Panc1 (cell line): ENCODE measurements at regions not wholly inside any gene's neighbourhood (a gene's known extent, or its start where the extent isn't known, plus 50 kb on each side); places are given as distances from the start of the nearest gene placed in this dataset.
"Not testable (repeated sequence)": the region's sequence is repeated elsewhere in the genome, so short reads cannot be mapped to it uniquely, and the experiment has no call there.

ENCODE experiments used
- ATAC-seq: fragments of 200-7000 bp; cut with Tn5 transposase; 2 replicates; pipeline ENCODE4 v1.9.1; 2020; ENCODE audit warnings: mild to moderate bottlenecking, moderate library complexity
- BruUV-seq: library from RNA; stranded (reverse); fragments of 400-500 nt; replicated peaks from 2 replicates; lab custom pipeline; 2021; lab: Mats Ljungman, UMichigan
- CTCF ChIA-PET: fragments of 300-600 bp; sonication (Branson Sonifier 250); formaldehyde crosslinking; loops from one replicate; lab custom pipeline; 2022; ENCODE audit warnings: antibody characterized with exemption; lab: Charles Lee
- POLR2A ChIA-PET: fragments of 300-600 bp; sonication (Branson Sonifier 250); formaldehyde crosslinking; loops from one replicate; lab custom pipeline; 2022; ENCODE audit warnings: antibody characterized with exemption; lab: Charles Lee
- DNase-seq: peaks from one replicate; pipeline ENCODE4 v3.0.0-alpha.2; 2010; ENCODE audit warnings: low read depth, low spot score
- H3K27ac ChIP-seq: 2 replicates; pipeline ENCODE4 v1.5.1; 2011; ENCODE audit warnings: mild to moderate bottlenecking, low read length, inconsistent platforms
- H3K27me3 ChIP-seq: fragments of 200-500 bp; sonication (Bioruptor generic); 2 replicates; pipeline ENCODE4 v1.6.0; 2014; ENCODE audit warnings: low read length, inconsistent platforms; ENCODE audit not compliant: control insufficient read depth, insufficient read depth
- H3K36me3 ChIP-seq: fragments of 200-500 bp; sonication (Bioruptor generic); 2 replicates; pipeline ENCODE4 v1.5.1; 2014; ENCODE audit warnings: inconsistent platforms, mild to moderate bottlenecking, low read length, moderate library complexity; ENCODE audit not compliant: control insufficient read depth, insufficient read depth
- H3K4me1 ChIP-seq: 2 replicates; pipeline ENCODE4 v1.5.1; 2011; ENCODE audit warnings: inconsistent platforms, mild to moderate bottlenecking, low read length, moderate library complexity; ENCODE audit not compliant: control insufficient read depth, insufficient read depth
- H3K4me3 ChIP-seq, 2 experiments: 2 replicates each; pipeline ENCODE4 v1.5.1; 2011 to 2012; ENCODE audit warnings: low read depth in 2 of 2, low read length in 2 of 2, mild to moderate bottlenecking in 2 of 2, inconsistent platforms in 1 of 2, moderate library complexity in 1 of 2
- H3K9me3 ChIP-seq: fragments of 200-500 bp; sonication (Bioruptor generic); 2 replicates; pipeline ENCODE4 v1.5.1; 2014; ENCODE audit warnings: low read depth, mild to moderate bottlenecking, inconsistent platforms, low read length, moderate library complexity; ENCODE audit not compliant: control insufficient read depth, insufficient read depth
- POLR2AphosphoS5 ChIP-seq: IDR thresholded peaks from 2 replicates; pipeline ENCODE4 v1.6.1; 2012; ENCODE audit warnings: mild to moderate bottlenecking, low read depth, low read length, moderate library complexity
- SIN3A ChIP-seq: IDR thresholded peaks from 2 replicates; pipeline ENCODE4 v1.6.1; 2012; ENCODE audit warnings: low read depth, mild to moderate bottlenecking, low read length, moderate library complexity, borderline replicate concordance; ENCODE audit not compliant: insufficient read depth
- TCF7L2 ChIP-seq: IDR thresholded peaks from 2 replicates; pipeline ENCODE4 v1.6.1; 2011; ENCODE audit warnings: mild to moderate bottlenecking, low read depth, low read length, inconsistent platforms
- in situ Hi-C: cut with HindIII; loops from 2 replicates; pipeline ENCODE4 v1.10.0; 2016; ENCODE audit warnings: low sequenced_read_pairs, low pct_unique_long_range_greater_than_20kb
- intact Hi-C: fragments of 100-400 bp; cut with micrococcal nuclease; formaldehyde crosslinking; loops from one replicate; pipeline ENCODE4 v1.10.0; 2022; ENCODE audit not compliant: unreplicated experiment
- TF ChIP-seq, protein P1 (sequence below), 2 experiments: IDR thresholded peaks; 2 replicates each; pipeline ENCODE4 v1.6.1; 2011 to 2012; ENCODE audit warnings: low read depth in 2 of 2, control low read depth in 1 of 2, low read length in 1 of 2, mild to moderate bottlenecking in 1 of 2, moderate library complexity in 1 of 2; ENCODE audit not compliant: insufficient read depth in 1 of 2
- TF ChIP-seq, protein P2 (sequence below): fragments of 450-650 bp; IDR thresholded peaks from 2 replicates; pipeline ENCODE4 v1.5.1; 2017; ENCODE audit warnings: mild to moderate bottlenecking

DNA sequence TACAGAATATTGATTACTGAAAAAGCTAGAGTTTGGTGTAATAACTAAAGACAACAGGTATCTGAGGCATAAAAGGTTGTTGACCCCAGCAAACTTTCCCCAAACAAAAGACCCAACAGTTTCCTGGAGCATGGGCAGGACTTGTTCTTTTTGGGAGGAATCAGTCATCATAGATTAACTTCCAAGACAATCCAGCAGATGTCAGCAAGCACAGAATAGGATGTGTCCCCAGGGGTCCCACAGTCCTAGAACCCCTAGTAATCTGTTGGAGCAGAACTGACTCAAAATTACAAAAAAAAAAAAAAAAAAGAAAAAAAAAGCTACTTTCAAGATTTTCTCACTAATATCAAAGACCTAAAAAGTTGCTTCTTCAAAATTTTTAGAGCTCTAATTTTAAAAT, 564.7 kb upstream of the SLC39A10 start:
- TF ChIP-seq, protein P1, sequence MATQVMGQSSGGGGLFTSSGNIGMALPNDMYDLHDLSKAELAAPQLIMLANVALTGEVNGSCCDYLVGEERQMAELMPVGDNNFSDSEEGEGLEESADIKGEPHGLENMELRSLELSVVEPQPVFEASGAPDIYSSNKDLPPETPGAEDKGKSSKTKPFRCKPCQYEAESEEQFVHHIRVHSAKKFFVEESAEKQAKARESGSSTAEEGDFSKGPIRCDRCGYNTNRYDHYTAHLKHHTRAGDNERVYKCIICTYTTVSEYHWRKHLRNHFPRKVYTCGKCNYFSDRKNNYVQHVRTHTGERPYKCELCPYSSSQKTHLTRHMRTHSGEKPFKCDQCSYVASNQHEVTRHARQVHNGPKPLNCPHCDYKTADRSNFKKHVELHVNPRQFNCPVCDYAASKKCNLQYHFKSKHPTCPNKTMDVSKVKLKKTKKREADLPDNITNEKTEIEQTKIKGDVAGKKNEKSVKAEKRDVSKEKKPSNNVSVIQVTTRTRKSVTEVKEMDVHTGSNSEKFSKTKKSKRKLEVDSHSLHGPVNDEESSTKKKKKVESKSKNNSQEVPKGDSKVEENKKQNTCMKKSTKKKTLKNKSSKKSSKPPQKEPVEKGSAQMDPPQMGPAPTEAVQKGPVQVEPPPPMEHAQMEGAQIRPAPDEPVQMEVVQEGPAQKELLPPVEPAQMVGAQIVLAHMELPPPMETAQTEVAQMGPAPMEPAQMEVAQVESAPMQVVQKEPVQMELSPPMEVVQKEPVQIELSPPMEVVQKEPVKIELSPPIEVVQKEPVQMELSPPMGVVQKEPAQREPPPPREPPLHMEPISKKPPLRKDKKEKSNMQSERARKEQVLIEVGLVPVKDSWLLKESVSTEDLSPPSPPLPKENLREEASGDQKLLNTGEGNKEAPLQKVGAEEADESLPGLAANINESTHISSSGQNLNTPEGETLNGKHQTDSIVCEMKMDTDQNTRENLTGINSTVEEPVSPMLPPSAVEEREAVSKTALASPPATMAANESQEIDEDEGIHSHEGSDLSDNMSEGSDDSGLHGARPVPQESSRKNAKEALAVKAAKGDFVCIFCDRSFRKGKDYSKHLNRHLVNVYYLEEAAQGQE (IDR thresholded peaks at IDR 0.05; ENCODE audit: insufficient read depth in 1 of 2, low read depth in 2 of 2, low read length in 1 of 2): no peak
- TF ChIP-seq, protein P2, sequence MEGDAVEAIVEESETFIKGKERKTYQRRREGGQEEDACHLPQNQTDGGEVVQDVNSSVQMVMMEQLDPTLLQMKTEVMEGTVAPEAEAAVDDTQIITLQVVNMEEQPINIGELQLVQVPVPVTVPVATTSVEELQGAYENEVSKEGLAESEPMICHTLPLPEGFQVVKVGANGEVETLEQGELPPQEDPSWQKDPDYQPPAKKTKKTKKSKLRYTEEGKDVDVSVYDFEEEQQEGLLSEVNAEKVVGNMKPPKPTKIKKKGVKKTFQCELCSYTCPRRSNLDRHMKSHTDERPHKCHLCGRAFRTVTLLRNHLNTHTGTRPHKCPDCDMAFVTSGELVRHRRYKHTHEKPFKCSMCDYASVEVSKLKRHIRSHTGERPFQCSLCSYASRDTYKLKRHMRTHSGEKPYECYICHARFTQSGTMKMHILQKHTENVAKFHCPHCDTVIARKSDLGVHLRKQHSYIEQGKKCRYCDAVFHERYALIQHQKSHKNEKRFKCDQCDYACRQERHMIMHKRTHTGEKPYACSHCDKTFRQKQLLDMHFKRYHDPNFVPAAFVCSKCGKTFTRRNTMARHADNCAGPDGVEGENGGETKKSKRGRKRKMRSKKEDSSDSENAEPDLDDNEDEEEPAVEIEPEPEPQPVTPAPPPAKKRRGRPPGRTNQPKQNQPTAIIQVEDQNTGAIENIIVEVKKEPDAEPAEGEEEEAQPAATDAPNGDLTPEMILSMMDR: no peak
- no peak for TF ChIP-seq POLR2AphosphoS5
- no peak for TF ChIP-seq TCF7L2
- TF ChIP-seq SIN3A: no peak
- Histone ChIP-seq H3K27me3 (no peaks in the 10 kb centered on the region), H3K4me3 (no peak overlapping the region), H3K27ac (no peak overlapping the region), H3K36me3 (no peaks in the 10 kb centered on the region), H3K4me1 (no peaks in the 10 kb centered on the region), H3K9me3 (no peaks in the 10 kb centered on the region)
- in situ Hi-C loops (no loop called here), intact Hi-C loops (no loop called here)
- CTCF ChIA-PET: no interaction called here
- POLR2A ChIA-PET: no interaction called here
- ATAC-seq (no peak), DNase-seq (no peak)
- no TSS peak for BruUV-seq

DNA sequence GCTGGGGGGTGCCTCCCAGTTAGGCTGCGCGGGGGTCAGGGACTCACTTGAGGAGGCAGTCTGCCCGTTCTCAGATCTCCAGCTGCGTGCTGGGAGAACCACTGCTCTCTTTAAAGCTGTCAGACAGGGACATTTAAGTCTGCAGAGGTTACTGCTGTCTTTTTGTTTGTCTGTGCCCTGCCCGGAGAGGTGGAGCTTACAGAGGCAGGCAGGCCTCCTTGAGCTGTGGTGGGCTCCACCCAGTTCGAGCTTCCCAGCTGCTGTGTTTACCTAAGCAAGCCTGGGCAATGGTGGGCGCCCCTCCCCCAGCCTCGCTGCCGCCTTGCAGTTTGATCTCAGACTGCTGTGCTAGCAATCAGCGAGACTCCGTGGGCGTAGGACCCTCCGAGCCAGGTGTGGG, 584.2 kb upstream of the SLC39A10 start:
- in situ Hi-C loops, H3K27ac ChIP-seq, POLR2A ChIA-PET, BruUV-seq, intact Hi-C loops, H3K4me3 ChIP-seq, H3K4me1 ChIP-seq, ATAC-seq, DNase-seq, H3K9me3 ChIP-seq, H3K27me3 ChIP-seq, CTCF ChIA-PET, H3K36me3 ChIP-seq: not testable (repeated sequence)

DNA sequence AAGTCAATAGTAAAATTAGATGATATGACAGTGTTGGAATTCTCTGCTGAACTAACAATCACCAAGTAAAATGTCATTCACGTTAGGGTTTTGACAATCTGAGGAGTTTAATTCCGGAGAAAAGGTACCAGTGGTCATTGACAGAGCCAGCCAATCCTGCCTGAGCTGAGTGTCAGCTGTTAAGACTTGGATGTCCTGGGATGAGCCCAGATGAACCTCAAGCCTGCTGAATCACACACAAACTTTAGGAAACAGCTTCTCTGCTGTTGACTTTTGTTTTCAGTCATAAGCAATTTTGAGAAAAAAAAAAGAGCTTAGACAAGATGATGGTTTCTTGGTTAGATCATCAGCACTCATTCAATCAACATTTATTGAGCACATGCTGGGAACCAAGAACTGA, 600.0 kb upstream of the SLC39A10 start:
- POLR2A ChIA-PET: no interaction called here
- no TSS peak for BruUV-seq
- no peak for ATAC-seq
- Histone ChIP-seq H3K27ac (no peak overlapping the region), H3K4me1 (no peaks in the 10 kb centered on the region), H3K9me3 (no peaks in the 10 kb centered on the region), H3K27me3 (no peaks in the 10 kb centered on the region), H3K4me3 (no peak overlapping the region), H3K36me3 (no peaks in the 10 kb centered on the region)
- DNase-seq: no peak
- CTCF ChIA-PET: no interaction called here
- intact Hi-C loops: no loop called here
- TF ChIP-seq TCF7L2 (no peak), SIN3A (no peak), POLR2AphosphoS5 (no peak)
- TF ChIP-seq, protein P2: no peak
- TF ChIP-seq, protein P1 (IDR thresholded peaks at IDR 0.05; ENCODE audit: insufficient read depth in 1 of 2, low read depth in 2 of 2, low read length in 1 of 2): no peak
- in situ Hi-C loops: no loop called here
